ENCODE measurements at regions not wholly inside any gene's neighbourhood (a gene's known extent, or its start where the extent isn't known, plus 50 kb on each side); places are given as distances from the start of the nearest gene placed in this dataset.

GRCh38 chr10:131825960-131826650 is 74.7 kb upstream of the PPP2R2D start:
- no peaks in the 10 kb centered on the region for H3K36me3 ChIP-seq
- H3K9me3 ChIP-seq, result no peaks in the 10 kb centered on the region
- DNase-seq (ENCODE audit: low spot score), result no peak
- H3K27me3 ChIP-seq (replicated peaks; ENCODE audit: insufficient read depth), result peaks cover 4% of the 10 kb centered on the region
- intact Hi-C loops (cut with DNase I), result no loop called here
- no peak overlapping the region for H3K4me3 ChIP-seq
- no peaks in the 10 kb centered on the region for H3K4me1 ChIP-seq (replicated peaks)
- TF ChIP-seq POLR2AphosphoS5 (IDR thresholded peaks at IDR 0.05) (no peak), CTCF (IDR thresholded peaks at IDR 0.05) (no peak)
- WGBS, result 49% methylated on average over 15 of the region's 15 CpGs
- no peak overlapping the region for H3K27ac ChIP-seq

- DNase-seq (ENCODE audit: low spot score), result no peak
- peaks cover 5% of the 10 kb centered on the region for H3K27me3 ChIP-seq (replicated peaks; ENCODE audit: insufficient read depth)
- H3K27ac ChIP-seq, result no peak overlapping the region
- intact Hi-C loops (cut with DNase I), result no loop called here
- H3K4me1 ChIP-seq (replicated peaks), result no peaks in the 10 kb centered on the region
- no peaks in the 10 kb centered on the region for H3K9me3 ChIP-seq
- H3K36me3 ChIP-seq, result no peaks in the 10 kb centered on the region
- no peak overlapping the region for H3K4me3 ChIP-seq
- 83% methylated on average over 14 of the region's 14 CpGs for WGBS
- TF ChIP-seq POLR2AphosphoS5 (IDR thresholded peaks at IDR 0.05) (no peak), CTCF (IDR thresholded peaks at IDR 0.05) (no peak), POLR2A (IDR thresholded peaks at IDR 0.05) (no peak)
Measured at GRCh38 chr10:131829156-131829930, 71.5 kb upstream of the PPP2R2D start.

DNA sequence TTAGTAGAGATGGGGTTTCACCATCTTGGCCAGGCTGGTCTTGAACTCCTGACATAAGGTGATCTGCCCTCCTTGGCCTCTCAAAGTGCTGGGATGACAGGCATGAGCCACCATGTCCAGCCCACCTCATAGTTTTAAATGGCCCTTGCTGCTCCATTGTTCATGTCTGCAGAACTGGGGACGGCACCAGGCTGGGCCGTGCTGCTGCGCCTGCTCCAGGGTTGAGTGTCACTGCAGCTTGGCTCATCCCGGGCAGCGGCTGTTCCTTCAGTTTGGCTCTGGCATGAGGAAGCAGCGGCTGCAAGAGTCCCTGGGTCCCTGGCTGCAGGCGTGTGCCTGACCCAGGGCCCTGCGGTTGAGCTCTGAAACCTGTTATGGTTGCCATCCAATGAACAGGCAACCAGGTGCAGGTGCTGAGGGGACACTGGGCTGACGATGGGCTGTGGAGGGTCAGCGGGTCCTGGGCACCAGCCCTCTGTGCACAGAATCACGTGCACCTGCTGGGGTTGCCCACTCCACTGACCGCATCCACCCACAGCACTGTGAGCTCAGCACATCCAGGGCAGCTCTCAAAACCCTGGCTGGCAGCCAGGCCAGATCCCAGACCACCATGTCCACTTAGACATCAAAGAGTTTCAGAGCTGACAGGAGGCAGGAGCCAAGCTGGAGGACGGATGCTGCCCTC is 70.2 kb upstream of the PPP2R2D start:
- TF ChIP-seq POLR2AphosphoS5 (IDR thresholded peaks at IDR 0.05) (no peak), POLR2A (IDR thresholded peaks at IDR 0.05) (no peak), CTCF (IDR thresholded peaks at IDR 0.05) (no peak)
- intact Hi-C loops (cut with DNase I), result no loop called here
- 86% methylated on average over 13 of the region's 13 CpGs for WGBS
- H3K4me3 ChIP-seq, result no peak overlapping the region
- peaks cover 5% of the 10 kb centered on the region for H3K27me3 ChIP-seq (replicated peaks; ENCODE audit: insufficient read depth)
- H3K4me1 ChIP-seq (replicated peaks), result no peaks in the 10 kb centered on the region
- no peaks in the 10 kb centered on the region for H3K36me3 ChIP-seq
- no peak overlapping the region for H3K27ac ChIP-seq
- H3K9me3 ChIP-seq, result no peaks in the 10 kb centered on the region
- no peak for DNase-seq (ENCODE audit: low spot score)

- no peaks in the 10 kb centered on the region for H3K9me3 ChIP-seq
- no peak overlapping the region for H3K27ac ChIP-seq
- WGBS, result 78% methylated on average over 14 of the region's 14 CpGs
- intact Hi-C loops (cut with DNase I), result no loop called here
- H3K36me3 ChIP-seq, result no peaks in the 10 kb centered on the region
- H3K4me1 ChIP-seq (replicated peaks), result no peaks in the 10 kb centered on the region
- peaks cover 5% of the 10 kb centered on the region for H3K27me3 ChIP-seq (replicated peaks; ENCODE audit: insufficient read depth)
- no peak for TF ChIP-seq POLR2A (IDR thresholded peaks at IDR 0.05)
- TF ChIP-seq POLR2AphosphoS5 (IDR thresholded peaks at IDR 0.05), result no peak
- TF ChIP-seq CTCF (IDR thresholded peaks at IDR 0.05), result no peak
- H3K4me3 ChIP-seq, result no peak overlapping the region
- DNase-seq (ENCODE audit: low spot score), result no peak
Measured at GRCh38 chr10:131831561-131831960, 69.2 kb upstream of the PPP2R2D start.
